ENCODE measurements at regions not wholly inside any gene's neighbourhood (a gene's known extent, or its start where the extent isn't known, plus 50 kb on each side); places are given as distances from the start of the nearest gene placed in this dataset.

GRCh38 chr9:28255174-28255573 lies 681.9 kb upstream of the C9orf72 start:
- TF ChIP-seq ZNF157 (tag by site-specific recombination; IDR thresholded peaks at IDR 0.05) = no peak
- no peak for TF ChIP-seq SETDB1 (IDR thresholded peaks at IDR 0.05; ENCODE audit: insufficient read length, low read length)
- no peak for TF ChIP-seq CTCF (tag by site-specific recombination; IDR thresholded peaks at IDR 0.05)
- TF ChIP-seq, protein P1, sequence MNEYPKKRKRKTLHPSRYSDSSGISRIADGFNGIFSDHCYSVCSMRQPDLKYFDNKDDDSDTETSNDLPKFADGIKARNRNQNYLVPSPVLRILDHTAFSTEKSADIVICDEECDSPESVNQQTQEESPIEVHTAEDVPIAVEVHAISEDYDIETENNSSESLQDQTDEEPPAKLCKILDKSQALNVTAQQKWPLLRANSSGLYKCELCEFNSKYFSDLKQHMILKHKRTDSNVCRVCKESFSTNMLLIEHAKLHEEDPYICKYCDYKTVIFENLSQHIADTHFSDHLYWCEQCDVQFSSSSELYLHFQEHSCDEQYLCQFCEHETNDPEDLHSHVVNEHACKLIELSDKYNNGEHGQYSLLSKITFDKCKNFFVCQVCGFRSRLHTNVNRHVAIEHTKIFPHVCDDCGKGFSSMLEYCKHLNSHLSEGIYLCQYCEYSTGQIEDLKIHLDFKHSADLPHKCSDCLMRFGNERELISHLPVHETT (tag by site-specific recombination; IDR thresholded peaks at IDR 0.05) = no peak
- no peak for TF ChIP-seq ZNF830 (tag by site-specific recombination; IDR thresholded peaks at IDR 0.05; ENCODE audit: low read depth)
- TF ChIP-seq ZNF274 (IDR thresholded peaks at IDR 0.05; ENCODE audit: low read length) = no peak
- TF ChIP-seq ZNF274 (tag by site-specific recombination; IDR thresholded peaks at IDR 0.05; ENCODE audit: borderline replicate concordance) = no peak
- no peak for TF ChIP-seq ZFP37 (tag by site-specific recombination; IDR thresholded peaks at IDR 0.05)
- TF ChIP-seq ZNF175 (tag by site-specific recombination; IDR thresholded peaks at IDR 0.05) = no peak

Measured in HEK293 (cell line).